H1 (cell line): ENCODE measurements at regions not wholly inside any gene's neighbourhood (a gene's known extent, or its start where the extent isn't known, plus 50 kb on each side); places are given as distances from the start of the nearest gene placed in this dataset.

ENCODE experiments used
- CBX8 ChIP-seq: fragments of 300-800, 300-1000 bp; sonication (generic); IDR thresholded peaks from 2 replicates; pipeline ENCODE4 v1.7.1; 2016; ENCODE audit warnings: low read depth, low read length, borderline replicate concordance
- CREB1 ChIP-seq: IDR thresholded peaks from 2 replicates; pipeline ENCODE4 v1.6.1; 2012; ENCODE audit warnings: inconsistent platforms
- HDAC2 ChIP-seq, 2 experiments: fragments of 300-600 bp in 1 of 2; sonication (generic) in 1 of 2; IDR thresholded peaks; 2 replicates each; pipeline ENCODE4 v1.6.1; 2011 to 2012; ENCODE audit warnings: low read depth in 2 of 2, low read length in 2 of 2, mild to moderate bottlenecking in 2 of 2, moderate library complexity in 2 of 2, borderline replicate concordance in 1 of 2, inconsistent platforms in 1 of 2
- HDAC6 ChIP-seq: IDR thresholded peaks from one replicate; pipeline ENCODE4 v1.7.1; 2012; ENCODE audit warnings: low read depth, mild to moderate bottlenecking, inconsistent platforms, low read length, moderate library complexity
- KDM5A ChIP-seq: fragments of 200-600 bp; IDR thresholded peaks from 2 replicates; pipeline ENCODE4 v1.7.1; 2012; ENCODE audit warnings: mild to moderate bottlenecking, low read length, inconsistent platforms, mixed read lengths
- NRF1 ChIP-seq: IDR thresholded peaks from 2 replicates; pipeline ENCODE4 v1.6.1; 2011; ENCODE audit warnings: mild to moderate bottlenecking, low read depth, low read length, improper control_type of control experiment
- PHF8 ChIP-seq: fragments of 200-600 bp; sonication (generic); conservative IDR thresholded peaks from 2 replicates; pipeline ENCODE4 v1.7.1; 2012; ENCODE audit warnings: low read depth, mild to moderate bottlenecking, inconsistent platforms, low read length, moderate library complexity
- RAD21 ChIP-seq, 2 experiments: IDR thresholded peaks in 1 of 2; conservative IDR thresholded peaks in 1 of 2; 2 replicates each; pipeline ENCODE4 v1.6.1; 2011; ENCODE audit warnings: low read depth in 2 of 2, low read length in 2 of 2, improper control_type of control experiment in 1 of 2, inconsistent platforms in 1 of 2, mild to moderate bottlenecking in 1 of 2, moderate library complexity in 1 of 2
- RFX5 ChIP-seq: IDR thresholded peaks from 2 replicates; pipeline ENCODE4 v1.6.1; 2011; ENCODE audit warnings: low read depth, low read length, improper control_type of control experiment, borderline replicate concordance
- SP1 ChIP-seq: IDR thresholded peaks from 2 replicates; pipeline ENCODE4 v1.6.1; 2011; ENCODE audit warnings: low read depth, low read length
- TBP ChIP-seq: IDR thresholded peaks from 2 replicates; pipeline ENCODE4 v1.6.1; 2011; ENCODE audit warnings: low read depth, low read length, improper control_type of control experiment
- TF ChIP-seq, protein P1 (sequence below): fragments of 300-600 bp; sonication (generic); IDR thresholded peaks from 2 replicates; pipeline ENCODE4 v1.7.1; 2012; ENCODE audit warnings: low read length, moderate library complexity, mild to moderate bottlenecking, inconsistent platforms; ENCODE audit not compliant: insufficient replicate concordance

DNA sequence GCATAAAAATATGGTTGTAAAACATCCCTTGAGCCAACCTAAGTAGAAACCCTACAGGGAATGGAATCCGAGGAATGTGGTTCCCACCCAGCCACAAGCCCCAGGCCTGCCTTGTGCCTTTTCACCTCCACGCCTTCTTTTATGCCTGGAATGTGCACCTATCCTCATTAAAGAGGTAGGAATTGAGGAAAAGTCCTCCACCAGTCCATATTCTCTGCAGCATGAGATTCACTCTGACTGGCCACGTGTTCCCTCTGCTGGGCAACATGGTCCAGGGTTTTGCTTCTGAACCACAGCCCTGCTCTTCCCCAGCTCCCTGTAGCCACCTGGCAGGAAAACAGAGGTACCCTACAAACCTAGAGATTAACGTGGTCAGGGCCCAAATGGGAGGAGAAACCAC, 787.9 kb upstream of the RAB6C start (continued):
- TF ChIP-seq, protein P1, sequence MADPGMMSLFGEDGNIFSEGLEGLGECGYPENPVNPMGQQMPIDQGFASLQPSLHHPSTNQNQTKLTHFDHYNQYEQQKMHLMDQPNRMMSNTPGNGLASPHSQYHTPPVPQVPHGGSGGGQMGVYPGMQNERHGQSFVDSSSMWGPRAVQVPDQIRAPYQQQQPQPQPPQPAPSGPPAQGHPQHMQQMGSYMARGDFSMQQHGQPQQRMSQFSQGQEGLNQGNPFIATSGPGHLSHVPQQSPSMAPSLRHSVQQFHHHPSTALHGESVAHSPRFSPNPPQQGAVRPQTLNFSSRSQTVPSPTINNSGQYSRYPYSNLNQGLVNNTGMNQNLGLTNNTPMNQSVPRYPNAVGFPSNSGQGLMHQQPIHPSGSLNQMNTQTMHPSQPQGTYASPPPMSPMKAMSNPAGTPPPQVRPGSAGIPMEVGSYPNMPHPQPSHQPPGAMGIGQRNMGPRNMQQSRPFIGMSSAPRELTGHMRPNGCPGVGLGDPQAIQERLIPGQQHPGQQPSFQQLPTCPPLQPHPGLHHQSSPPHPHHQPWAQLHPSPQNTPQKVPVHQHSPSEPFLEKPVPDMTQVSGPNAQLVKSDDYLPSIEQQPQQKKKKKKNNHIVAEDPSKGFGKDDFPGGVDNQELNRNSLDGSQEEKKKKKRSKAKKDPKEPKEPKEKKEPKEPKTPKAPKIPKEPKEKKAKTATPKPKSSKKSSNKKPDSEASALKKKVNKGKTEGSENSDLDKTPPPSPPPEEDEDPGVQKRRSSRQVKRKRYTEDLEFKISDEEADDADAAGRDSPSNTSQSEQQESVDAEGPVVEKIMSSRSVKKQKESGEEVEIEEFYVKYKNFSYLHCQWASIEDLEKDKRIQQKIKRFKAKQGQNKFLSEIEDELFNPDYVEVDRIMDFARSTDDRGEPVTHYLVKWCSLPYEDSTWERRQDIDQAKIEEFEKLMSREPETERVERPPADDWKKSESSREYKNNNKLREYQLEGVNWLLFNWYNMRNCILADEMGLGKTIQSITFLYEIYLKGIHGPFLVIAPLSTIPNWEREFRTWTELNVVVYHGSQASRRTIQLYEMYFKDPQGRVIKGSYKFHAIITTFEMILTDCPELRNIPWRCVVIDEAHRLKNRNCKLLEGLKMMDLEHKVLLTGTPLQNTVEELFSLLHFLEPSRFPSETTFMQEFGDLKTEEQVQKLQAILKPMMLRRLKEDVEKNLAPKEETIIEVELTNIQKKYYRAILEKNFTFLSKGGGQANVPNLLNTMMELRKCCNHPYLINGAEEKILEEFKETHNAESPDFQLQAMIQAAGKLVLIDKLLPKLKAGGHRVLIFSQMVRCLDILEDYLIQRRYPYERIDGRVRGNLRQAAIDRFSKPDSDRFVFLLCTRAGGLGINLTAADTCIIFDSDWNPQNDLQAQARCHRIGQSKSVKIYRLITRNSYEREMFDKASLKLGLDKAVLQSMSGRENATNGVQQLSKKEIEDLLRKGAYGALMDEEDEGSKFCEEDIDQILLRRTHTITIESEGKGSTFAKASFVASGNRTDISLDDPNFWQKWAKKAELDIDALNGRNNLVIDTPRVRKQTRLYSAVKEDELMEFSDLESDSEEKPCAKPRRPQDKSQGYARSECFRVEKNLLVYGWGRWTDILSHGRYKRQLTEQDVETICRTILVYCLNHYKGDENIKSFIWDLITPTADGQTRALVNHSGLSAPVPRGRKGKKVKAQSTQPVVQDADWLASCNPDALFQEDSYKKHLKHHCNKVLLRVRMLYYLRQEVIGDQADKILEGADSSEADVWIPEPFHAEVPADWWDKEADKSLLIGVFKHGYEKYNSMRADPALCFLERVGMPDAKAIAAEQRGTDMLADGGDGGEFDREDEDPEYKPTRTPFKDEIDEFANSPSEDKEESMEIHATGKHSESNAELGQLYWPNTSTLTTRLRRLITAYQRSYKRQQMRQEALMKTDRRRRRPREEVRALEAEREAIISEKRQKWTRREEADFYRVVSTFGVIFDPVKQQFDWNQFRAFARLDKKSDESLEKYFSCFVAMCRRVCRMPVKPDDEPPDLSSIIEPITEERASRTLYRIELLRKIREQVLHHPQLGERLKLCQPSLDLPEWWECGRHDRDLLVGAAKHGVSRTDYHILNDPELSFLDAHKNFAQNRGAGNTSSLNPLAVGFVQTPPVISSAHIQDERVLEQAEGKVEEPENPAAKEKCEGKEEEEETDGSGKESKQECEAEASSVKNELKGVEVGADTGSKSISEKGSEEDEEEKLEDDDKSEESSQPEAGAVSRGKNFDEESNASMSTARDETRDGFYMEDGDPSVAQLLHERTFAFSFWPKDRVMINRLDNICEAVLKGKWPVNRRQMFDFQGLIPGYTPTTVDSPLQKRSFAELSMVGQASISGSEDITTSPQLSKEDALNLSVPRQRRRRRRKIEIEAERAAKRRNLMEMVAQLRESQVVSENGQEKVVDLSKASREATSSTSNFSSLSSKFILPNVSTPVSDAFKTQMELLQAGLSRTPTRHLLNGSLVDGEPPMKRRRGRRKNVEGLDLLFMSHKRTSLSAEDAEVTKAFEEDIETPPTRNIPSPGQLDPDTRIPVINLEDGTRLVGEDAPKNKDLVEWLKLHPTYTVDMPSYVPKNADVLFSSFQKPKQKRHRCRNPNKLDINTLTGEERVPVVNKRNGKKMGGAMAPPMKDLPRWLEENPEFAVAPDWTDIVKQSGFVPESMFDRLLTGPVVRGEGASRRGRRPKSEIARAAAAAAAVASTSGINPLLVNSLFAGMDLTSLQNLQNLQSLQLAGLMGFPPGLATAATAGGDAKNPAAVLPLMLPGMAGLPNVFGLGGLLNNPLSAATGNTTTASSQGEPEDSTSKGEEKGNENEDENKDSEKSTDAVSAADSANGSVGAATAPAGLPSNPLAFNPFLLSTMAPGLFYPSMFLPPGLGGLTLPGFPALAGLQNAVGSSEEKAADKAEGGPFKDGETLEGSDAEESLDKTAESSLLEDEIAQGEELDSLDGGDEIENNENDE: no peak
- TF ChIP-seq HDAC6: no peak
- peak; percentile 50 for TF ChIP-seq RAD21 (IDR thresholded peaks at IDR 0.05 in 1 of 2, conservative IDR thresholded peaks at IDR 0.05 in 1 of 2; ENCODE audit: low read depth in 2 of 2, low read length in 2 of 2)
- TF ChIP-seq KDM5A: no peak
- peak; percentile 16; the same call in 1 of the 2 replicates for TF ChIP-seq TBP
- TF ChIP-seq PHF8: no peak
- TF ChIP-seq CBX8: no peak
- peak; percentile 46 to 73; a peak in 2 of 4 replicates for TF ChIP-seq HDAC2 (IDR thresholded peaks at IDR 0.05; ENCODE audit: borderline replicate concordance in 1 of 2, low read depth in 2 of 2, low read length in 2 of 2)
- TF ChIP-seq SP1: 0 out of 2 replicates have a peak, but pooled peaks have one; percentile 68
- TF ChIP-seq NRF1: no peak
- TF ChIP-seq RFX5: no peak
- TF ChIP-seq CREB1: no peak
